K562 (cell line): ENCODE measurements at regions not wholly inside any gene's neighbourhood (a gene's known extent, or its start where the extent isn't known, plus 50 kb on each side); places are given as distances from the start of the nearest gene placed in this dataset.

Experiments used
- CTCFL ChIP-seq: IDR thresholded peaks from 2 replicates; pipeline ENCODE4 v1.6.1; 2011; ENCODE audit warnings: borderline replicate concordance, low read depth, mild to moderate bottlenecking, moderate library complexity, low read length; ENCODE audit not compliant: insufficient read depth, poor library complexity, severe bottlenecking
- GABPB2 ChIP-seq: fragments of 250-450 bp; sonication (Bioruptor Pico); conservative IDR thresholded peaks from 2 replicates; pipeline ENCODE4 v1.5.1; 2021; ENCODE audit warnings: mild to moderate bottlenecking
- GTF2E2 ChIP-seq: fragments of 200-800 bp; sonication (Bioruptor generic); IDR thresholded peaks from 2 replicates; pipeline ENCODE4 v1.6.1; 2016; ENCODE audit warnings: missing genetic modification characterization, missing compliant biosample characterization
- NEUROD1 ChIP-seq: fragments of 150-350 bp; IDR thresholded peaks from 2 replicates; pipeline ENCODE4 v1.6.1; 2014; ENCODE audit warnings: borderline replicate concordance, low read length, low read depth; ENCODE audit not compliant: partially characterized antibody
- NR2F6 ChIP-seq: fragments of 450-650 bp; formaldehyde crosslinking; IDR thresholded peaks from 2 replicates; pipeline ENCODE4 v1.4.0; 2020; ENCODE audit warnings: mild to moderate bottlenecking
- POLR2B ChIP-seq: fragments of 450-650 bp; IDR thresholded peaks from 2 replicates; pipeline ENCODE4 v1.6.1; 2018; ENCODE audit warnings: low read depth; ENCODE audit not compliant: partially characterized antibody
- RBBP5 ChIP-seq: fragments of 200-600 bp; sonication (generic); IDR thresholded peaks from 2 replicates; pipeline ENCODE4 v1.6.1; 2012; ENCODE audit warnings: borderline replicate concordance, mild to moderate bottlenecking, low read length, control low read depth, inconsistent platforms; ENCODE audit not compliant: insufficient read depth, poor library complexity, severe bottlenecking
- TFAM ChIP-seq: fragments of 250-450 bp; sonication (Bioruptor Pico); conservative IDR thresholded peaks from 2 replicates; pipeline ENCODE4 v1.5.0; 2021; ENCODE audit warnings: mild to moderate bottlenecking, moderate library complexity
- ZBTB11 ChIP-seq, 3 experiments: fragments of 200-800 bp in 1 of 3; fragments of 250-450 bp in 1 of 3; fragments of 450-650 bp in 1 of 3; sonication (Bioruptor Pico) in 1 of 3; sonication (Bioruptor generic) in 1 of 3; formaldehyde crosslinking in 1 of 3; IDR thresholded peaks; 2 replicates each; pipeline versions ENCODE4 v1.6.1 to v1.8.0; 2016 to 2022; ENCODE audit warnings: mild to moderate bottlenecking in 2 of 3, missing genetic modification characterization in 2 of 3, missing compliant biosample characterization in 1 of 3, moderate library complexity in 1 of 3
- ZBTB49 ChIP-seq: sonication (generic); formaldehyde crosslinking; IDR thresholded peaks from 2 replicates; pipeline ENCODE4 v1.8.0; 2022; ENCODE audit warnings: missing genetic modification reagents, mild to moderate bottlenecking, borderline replicate concordance
- ZNF175 ChIP-seq: fragments of 200-800 bp; sonication (Bioruptor generic); IDR thresholded peaks from 2 replicates; pipeline ENCODE4 v1.6.1; 2016; ENCODE audit warnings: low read depth, mild to moderate bottlenecking, missing genetic modification characterization, missing compliant biosample characterization
- ZNF445 ChIP-seq: fragments of 250-450 bp; sonication (Bioruptor Pico); IDR thresholded peaks from 2 replicates; pipeline ENCODE4 v1.4.0; 2020; ENCODE audit warnings: low read depth, mild to moderate bottlenecking, moderate library complexity

- TF ChIP-seq NR2F6 (CRISPR knock-in tag), result no peak
- no peak for TF ChIP-seq NEUROD1
- TF ChIP-seq POLR2B, result no peak
- TF ChIP-seq RBBP5, result no peak
- TF ChIP-seq CTCFL, result no peak
- TF ChIP-seq GABPB2 (CRISPR knock-in tag), result no peak
- TF ChIP-seq ZBTB49 (CRISPR knock-in tag), result no peak
- no peak for TF ChIP-seq ZNF175 (CRISPR knock-in tag)
- TF ChIP-seq ZBTB11 (CRISPR knock-in tag; IDR thresholded peaks at IDR 0.05), result no peak
- no peak for TF ChIP-seq GTF2E2 (tag)
- TF ChIP-seq TFAM (CRISPR knock-in tag), result no peak
- no peak for TF ChIP-seq ZNF445 (CRISPR knock-in tag)
Observed at GRCh38 chr15:31206386-31207181, 105.1 kb upstream of the TRPM1 start (continued).
